ENCODE measurements at regions not wholly inside any gene's neighbourhood (a gene's known extent, or its start where the extent isn't known, plus 50 kb on each side); places are given as distances from the start of the nearest gene placed in this dataset.

- Histone ChIP-seq H3K23ac (ENCODE audit: low read depth, low read length, poor library complexity) (no peak overlapping the region), H2BK5ac (ENCODE audit: low read length) (no peak overlapping the region), H2BK12ac (ENCODE audit: low read length) (no peak overlapping the region), H2BK15ac (ENCODE audit: low read length) (no peak overlapping the region), H2AK5ac (ENCODE audit: low read depth, low read length) (no peak overlapping the region), H3K4ac (ENCODE audit: low read length) (no peak overlapping the region), H3K36me3 (replicated peaks in 1 of 2; ENCODE audit: control insufficient read depth in 2 of 2, insufficient read depth in 2 of 2, low read length in 2 of 2) (no peaks in the 10 kb centered on the region), H3K9me3 (replicated peaks in 1 of 2; ENCODE audit: control insufficient read depth in 2 of 2, insufficient read depth in 1 of 2, low read depth in 1 of 2, low read length in 2 of 2) (peaks cover 1 to 3% of the 10 kb centered on the region in 2 donors), H3K4me2 (ENCODE audit: insufficient read depth, low read length, poor library complexity, severe bottlenecking) (no peak overlapping the region), H2BK120ac (ENCODE audit: low read depth, low read length) (no peak overlapping the region), H4K91ac (ENCODE audit: low read depth, low read length, poor library complexity) (no peak overlapping the region), H3K4me3 (ENCODE audit: low read length in 2 of 2) (no peak overlapping the region), H3K9ac (ENCODE audit: low read depth, low read length, poor library complexity) (no peak overlapping the region), H2AFZ (ENCODE audit: low read length) (no peak overlapping the region), H3K27me3 (ENCODE audit: control insufficient read depth in 3 of 3, insufficient read depth in 3 of 3, low read depth in 1 of 3, low read length in 3 of 3) (no peaks in the 10 kb centered on the region), H4K8ac (ENCODE audit: low read depth, low read length) (no peak overlapping the region), H3K27ac (replicated peaks; ENCODE audit: low read length) (no peak overlapping the region), H3K18ac (ENCODE audit: low read length) (no peak overlapping the region), H3K79me1 (ENCODE audit: low read depth, low read length) (no peaks in the 10 kb centered on the region), H3K4me1 (ENCODE audit: control insufficient read depth in 2 of 2, insufficient read depth in 1 of 2, low read depth in 1 of 2, low read length in 2 of 2) (peaks cover 2 to 15% of the 10 kb centered on the region in 2 donors), H3K14ac (ENCODE audit: low read length) (no peak overlapping the region)
- DNase-seq (ENCODE audit: low spot score) = no peak
- no CpG with 5 or more reads among the region's 5 CpGs for WGBS, 2 donors (ENCODE audit: extremely low coverage in 2 of 2, insufficient read length in 2 of 2, insufficient replicate concordance in 1 of 2)
These were observed 53.2 kb upstream of the ENPP6 start for GRCh38 chr4:184270808-184271413.

- H2BK5ac ChIP-seq (ENCODE audit: low read length) = no peak overlapping the region
- H3K4me1 ChIP-seq (ENCODE audit: control insufficient read depth in 2 of 2, insufficient read depth in 1 of 2, low read depth in 1 of 2, low read length in 2 of 2) = peaks cover 2 to 16% of the 10 kb centered on the region in 2 donors
- H3K36me3 ChIP-seq (replicated peaks in 1 of 2; ENCODE audit: control insufficient read depth in 2 of 2, insufficient read depth in 2 of 2, low read length in 2 of 2) = no peaks in the 10 kb centered on the region
- no peak overlapping the region for H3K4me3 ChIP-seq (ENCODE audit: low read length in 2 of 2)
- no peak overlapping the region for H3K18ac ChIP-seq (ENCODE audit: low read length)
- no peak overlapping the region for H4K8ac ChIP-seq (ENCODE audit: low read depth, low read length)
- H4K91ac ChIP-seq (ENCODE audit: low read depth, low read length, poor library complexity) = no peak overlapping the region
- no peak overlapping the region for H2BK15ac ChIP-seq (ENCODE audit: low read length)
- H3K27me3 ChIP-seq (ENCODE audit: control insufficient read depth in 3 of 3, insufficient read depth in 3 of 3, low read depth in 1 of 3, low read length in 3 of 3) = no peaks in the 10 kb centered on the region
- H3K9me3 ChIP-seq (replicated peaks in 1 of 2; ENCODE audit: control insufficient read depth in 2 of 2, insufficient read depth in 1 of 2, low read depth in 1 of 2, low read length in 2 of 2) = peaks cover 0 to 2% of the 10 kb centered on the region in 2 donors
- H2BK12ac ChIP-seq (ENCODE audit: low read length) = no peak overlapping the region
- H3K4me2 ChIP-seq (ENCODE audit: insufficient read depth, low read length, poor library complexity, severe bottlenecking) = no peak overlapping the region
- no peak overlapping the region for H3K27ac ChIP-seq (replicated peaks; ENCODE audit: low read length)
- WGBS, 2 donors (ENCODE audit: extremely low coverage in 2 of 2, insufficient read length in 2 of 2, insufficient replicate concordance in 1 of 2) = no CpG with 5 or more reads among the region's 5 CpGs
- no peak overlapping the region for H2BK120ac ChIP-seq (ENCODE audit: low read depth, low read length)
- H2AK5ac ChIP-seq (ENCODE audit: low read depth, low read length) = no peak overlapping the region
- no peak overlapping the region for H2AFZ ChIP-seq (ENCODE audit: low read length)
- H3K79me1 ChIP-seq (ENCODE audit: low read depth, low read length) = no peaks in the 10 kb centered on the region
- DNase-seq (ENCODE audit: low spot score) = no peak
- H3K23ac ChIP-seq (ENCODE audit: low read depth, low read length, poor library complexity) = no peak overlapping the region
- no peak overlapping the region for H3K14ac ChIP-seq (ENCODE audit: low read length)
- H3K4ac ChIP-seq (ENCODE audit: low read length) = no peak overlapping the region
- H3K9ac ChIP-seq (ENCODE audit: low read depth, low read length, poor library complexity) = no peak overlapping the region
These were observed 52.3 kb upstream of the ENPP6 start for GRCh38 chr4:184269879-184270430.

GRCh38 chr4:184268584-184269160, 51.0 kb upstream of the ENPP6 start:
- H3K18ac ChIP-seq (ENCODE audit: low read length) = no peak overlapping the region
- H4K91ac ChIP-seq (ENCODE audit: low read depth, low read length, poor library complexity) = no peak overlapping the region
- H3K9me3 ChIP-seq (replicated peaks in 1 of 2; ENCODE audit: control insufficient read depth in 2 of 2, insufficient read depth in 1 of 2, low read depth in 1 of 2, low read length in 2 of 2) = peaks cover 0 to 2% of the 10 kb centered on the region in 2 donors
- H3K9ac ChIP-seq (ENCODE audit: low read depth, low read length, poor library complexity) = no peak overlapping the region
- no peak overlapping the region for H3K4ac ChIP-seq (ENCODE audit: low read length)
- no peak overlapping the region for H3K14ac ChIP-seq (ENCODE audit: low read length)
- H2BK5ac ChIP-seq (ENCODE audit: low read length) = no peak overlapping the region
- no peak overlapping the region for H2AK5ac ChIP-seq (ENCODE audit: low read depth, low read length)
- H3K4me1 ChIP-seq (ENCODE audit: control insufficient read depth in 2 of 2, insufficient read depth in 1 of 2, low read depth in 1 of 2, low read length in 2 of 2) = peaks cover 2 to 16% of the 10 kb centered on the region in 2 donors
- H4K8ac ChIP-seq (ENCODE audit: low read depth, low read length) = no peak overlapping the region
- H3K4me2 ChIP-seq (ENCODE audit: insufficient read depth, low read length, poor library complexity, severe bottlenecking) = no peak overlapping the region
- H3K27ac ChIP-seq (replicated peaks; ENCODE audit: low read length) = no peak overlapping the region
- no peak overlapping the region for H2BK12ac ChIP-seq (ENCODE audit: low read length)
- H3K27me3 ChIP-seq (ENCODE audit: control insufficient read depth in 3 of 3, insufficient read depth in 3 of 3, low read depth in 1 of 3, low read length in 3 of 3) = no peaks in the 10 kb centered on the region
- DNase-seq (ENCODE audit: low spot score) = no peak
- peak overlapping the region; percentile 25 for H2AFZ ChIP-seq (ENCODE audit: low read length)
- H3K79me1 ChIP-seq (ENCODE audit: low read depth, low read length) = no peaks in the 10 kb centered on the region
- WGBS, 2 donors (ENCODE audit: extremely low coverage in 2 of 2, insufficient read length in 2 of 2, insufficient replicate concordance in 1 of 2) = 100% methylated on average over 1 of the region's 5 CpGs; no CpG with 5 or more reads in 1 of the 2 donors
- H3K4me3 ChIP-seq (ENCODE audit: low read length in 2 of 2) = no peak overlapping the region
- H3K23ac ChIP-seq (ENCODE audit: low read depth, low read length, poor library complexity) = no peak overlapping the region
- H3K36me3 ChIP-seq (replicated peaks in 1 of 2; ENCODE audit: control insufficient read depth in 2 of 2, insufficient read depth in 2 of 2, low read length in 2 of 2) = no peaks in the 10 kb centered on the region
- H2BK120ac ChIP-seq (ENCODE audit: low read depth, low read length) = no peak overlapping the region
- H2BK15ac ChIP-seq (ENCODE audit: low read length) = no peak overlapping the region
